ENCODE measurements at regions not wholly inside any gene's neighbourhood (a gene's known extent, or its start where the extent isn't known, plus 50 kb on each side); places are given as distances from the start of the nearest gene placed in this dataset.
"Not testable (repeated sequence)": the region's sequence is repeated elsewhere in the genome, so short reads cannot be mapped to it uniquely, and the experiment has no call there.

GRCh38 chr11:101706541-101706940, 122.7 kb upstream of the TRPC6 start (continued):
- no peak for TF ChIP-seq THRB (CRISPR knock-in tag; conservative IDR thresholded peaks at IDR 0.05)
- TF ChIP-seq SP1 (CRISPR knock-in tag; IDR thresholded peaks at IDR 0.05), result no peak
- TF ChIP-seq RBM17 (IDR thresholded peaks at IDR 0.05; ENCODE audit: borderline replicate concordance, low read depth, low read length), result no peak
- no peak for TF ChIP-seq MLX (CRISPR knock-in tag; conservative IDR thresholded peaks at IDR 0.05)

GRCh38 chr11:101705972-101706371, 122.2 kb upstream of the TRPC6 start:
- H3K9me1 ChIP-seq (ENCODE audit: control insufficient read depth, insufficient read depth, low read length), result no peaks in the 10 kb centered on the region
- no peaks in the 10 kb centered on the region for H3K4me1 ChIP-seq (replicated peaks in 1 of 2; ENCODE audit: control insufficient read depth in 2 of 2, insufficient read depth in 2 of 2, low read length in 2 of 2)
- H3K9ac ChIP-seq (ENCODE audit: insufficient read depth in 1 of 2, low read depth in 2 of 2, low read length in 2 of 2), result no peak overlapping the region
- no peak overlapping the region for H3K4me3 ChIP-seq
- ATAC-seq, result no peak
- no peak for TF ChIP-seq ELF4 (CRISPR knock-in tag; IDR thresholded peaks at IDR 0.05)
- no peak overlapping the region for H3K27ac ChIP-seq (ENCODE audit: extremely low read depth, low read depth, low read length)
- ChIA-PET CTCF (ENCODE audit: low intra/inter-chr PET ratio) (no interaction called here), POLR2A (no interaction called here)
- 0 out of 2 replicates have a peak, but pooled peaks cover 2% of the 10 kb centered on the region for H3K9me3 ChIP-seq (replicated peaks; ENCODE audit: control insufficient read depth, insufficient read depth, low read depth, low read length)
- in situ Hi-C loops (cut with MboI) (no loop called here), intact Hi-C loops (cut with micrococcal nuclease) (no loop called here)
- H3K27me3 ChIP-seq (ENCODE audit: control insufficient read depth in 2 of 2, insufficient read depth in 2 of 2, low read length in 2 of 2), result no peaks in the 10 kb centered on the region
- no peak overlapping the region for H3K4me2 ChIP-seq (ENCODE audit: insufficient read depth, low read length)
- WGBS (ENCODE audit: insufficient coverage, low coverage, missing lambda C conversion rate), result 0% methylated on average over 1 of the region's 1 CpG
- H4K20me1 ChIP-seq (replicated peaks; ENCODE audit: control insufficient read depth, insufficient read depth, low read length), result no peaks in the 10 kb centered on the region
- BruUV-seq (replicated peaks), result no TSS peak
- FAIRE-seq, result no peak
- no peak overlapping the region for H2AFZ ChIP-seq (ENCODE audit: low read depth, low read length)
- no peaks in the 10 kb centered on the region for H3K79me2 ChIP-seq (ENCODE audit: control insufficient read depth, insufficient read depth, low read length)
- H3K36me3 ChIP-seq (ENCODE audit: control insufficient read depth, insufficient read depth, low read length), result no peaks in the 10 kb centered on the region
- DNase-seq (ENCODE audit: extremely low read depth in 1 of 4, low spot score in 3 of 4), result no peak

- H3K9ac ChIP-seq (ENCODE audit: insufficient read depth in 1 of 2, low read depth in 2 of 2, low read length in 2 of 2); H2AFZ ChIP-seq (ENCODE audit: low read depth, low read length); intact Hi-C loops (cut with micrococcal nuclease); in situ Hi-C loops (cut with MboI); H3K27ac ChIP-seq (ENCODE audit: extremely low read depth, low read depth, low read length); DNase-seq (ENCODE audit: extremely low read depth in 1 of 4, low spot score in 3 of 4); H3K4me1 ChIP-seq (replicated peaks in 1 of 2; ENCODE audit: control insufficient read depth in 2 of 2, insufficient read depth in 2 of 2, low read length in 2 of 2); H3K79me2 ChIP-seq (ENCODE audit: control insufficient read depth, insufficient read depth, low read length); BruUV-seq (replicated peaks); H3K27me3 ChIP-seq (ENCODE audit: control insufficient read depth in 2 of 2, insufficient read depth in 2 of 2, low read length in 2 of 2); H3K4me2 ChIP-seq (ENCODE audit: insufficient read depth, low read length); H3K36me3 ChIP-seq (ENCODE audit: control insufficient read depth, insufficient read depth, low read length); H3K4me3 ChIP-seq; H3K9me1 ChIP-seq (ENCODE audit: control insufficient read depth, insufficient read depth, low read length); POLR2A ChIA-PET; FAIRE-seq; H4K20me1 ChIP-seq (replicated peaks; ENCODE audit: control insufficient read depth, insufficient read depth, low read length); ATAC-seq; H3K9me3 ChIP-seq (replicated peaks; ENCODE audit: control insufficient read depth, insufficient read depth, low read depth, low read length); CTCF ChIA-PET (ENCODE audit: low intra/inter-chr PET ratio): not testable (repeated sequence)
- no CpG with 5 or more reads among the region's 3 CpGs for WGBS (ENCODE audit: insufficient coverage, low coverage, missing lambda C conversion rate)
Observed at GRCh38 chr11:101694869-101695268, 111.1 kb upstream of the TRPC6 start.

Measured in K562 (cell line).